ENCODE measurements at regions not wholly inside any gene's neighbourhood (a gene's known extent, or its start where the extent isn't known, plus 50 kb on each side); places are given as distances from the start of the nearest gene placed in this dataset.

- H3K4me3 ChIP-seq (ENCODE audit: low read depth, low read length) = no peak overlapping the region
Measured at GRCh38 chr16:72367851-72368250, 195.9 kb upstream of the PMFBP1 start.

DNA sequence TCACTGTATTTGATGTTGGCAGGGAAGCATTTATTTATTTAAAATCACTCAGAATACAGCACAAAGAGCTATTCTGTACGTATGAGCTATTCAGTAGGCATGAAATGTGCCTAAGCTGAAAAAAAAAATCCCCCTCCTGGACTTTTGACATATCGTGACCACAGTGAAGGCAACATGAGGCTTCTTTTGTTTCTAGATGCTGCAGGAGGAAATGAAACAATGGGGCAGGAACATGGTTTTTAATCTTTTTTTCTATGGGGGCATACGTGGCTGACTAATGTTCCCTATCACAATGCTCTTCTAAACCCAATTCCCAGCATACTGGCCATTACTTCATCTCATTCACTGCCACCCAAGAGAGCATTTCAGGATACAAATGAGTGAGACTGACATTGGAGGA is 191.0 kb upstream of the PMFBP1 start:
- H3K4me3 ChIP-seq (ENCODE audit: low read depth, low read length) = no peak overlapping the region

DNA sequence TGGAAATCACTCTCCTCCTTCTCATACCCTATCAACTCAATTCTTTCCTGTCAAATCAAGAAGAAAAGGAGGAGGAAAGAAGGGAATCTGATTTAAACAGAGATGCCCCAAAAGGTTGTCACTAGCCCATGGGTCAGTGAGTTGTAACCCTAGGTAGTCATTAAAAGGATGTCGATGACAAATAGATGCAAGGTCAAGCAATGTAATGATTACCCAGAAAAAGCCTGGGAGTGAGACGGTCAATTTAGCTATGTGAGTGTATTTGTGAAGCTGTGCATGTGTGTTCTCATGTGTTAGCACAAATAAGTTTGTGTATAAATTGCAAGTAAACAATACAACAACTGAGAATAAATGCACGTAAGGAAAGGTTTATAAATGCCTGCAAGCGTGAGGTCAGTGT is 190.5 kb upstream of the PMFBP1 start:
- no peak overlapping the region for H3K4me3 ChIP-seq (ENCODE audit: low read depth, low read length)

DNA sequence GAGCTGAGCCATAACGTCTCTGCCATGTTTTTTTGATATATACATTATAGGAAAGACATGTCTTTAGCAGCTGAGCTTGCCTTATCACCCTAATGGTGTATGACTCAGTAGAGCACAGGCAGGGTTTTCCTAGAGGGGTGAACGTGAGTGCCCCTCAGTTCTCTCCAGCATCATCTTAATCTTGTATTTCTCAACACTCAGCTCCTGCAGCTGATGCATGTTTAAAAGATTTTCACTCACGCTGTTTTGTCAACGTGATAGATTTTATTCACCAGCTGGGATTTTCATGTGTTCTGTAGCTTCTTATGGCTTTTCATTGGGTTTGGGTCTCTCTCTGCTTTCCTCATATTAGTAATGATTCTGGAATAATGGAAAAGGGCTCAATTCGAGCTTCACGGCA is 186.0 kb upstream of the PMFBP1 start:
- H3K4me3 ChIP-seq (ENCODE audit: low read depth, low read length) = no peak overlapping the region

GRCh38 chr16:72355561-72355960 is 183.6 kb upstream of the PMFBP1 start:
- no peak overlapping the region for H3K4me3 ChIP-seq (ENCODE audit: low read depth, low read length)

DNA sequence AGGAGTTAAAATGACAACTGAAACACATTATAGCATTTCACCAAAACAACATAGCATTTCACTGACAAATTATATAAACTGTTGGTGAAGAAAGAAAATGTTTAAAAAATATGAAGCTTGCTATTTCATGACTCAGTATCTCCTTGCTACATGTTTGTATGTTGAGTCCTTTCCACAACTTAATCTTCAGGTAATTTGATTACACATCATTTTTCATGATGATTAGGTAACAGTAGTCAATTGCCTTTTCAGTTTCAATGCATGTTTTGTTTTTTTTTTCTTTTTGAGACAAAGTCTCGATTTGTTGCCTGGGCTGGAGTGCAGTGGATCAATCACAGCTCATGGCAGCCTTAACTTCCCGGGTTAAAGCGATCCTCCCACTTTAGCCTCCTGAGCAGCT is 177.8 kb upstream of the PMFBP1 start:
- H3K4me3 ChIP-seq (ENCODE audit: low read depth, low read length) = no peak overlapping the region

DNA sequence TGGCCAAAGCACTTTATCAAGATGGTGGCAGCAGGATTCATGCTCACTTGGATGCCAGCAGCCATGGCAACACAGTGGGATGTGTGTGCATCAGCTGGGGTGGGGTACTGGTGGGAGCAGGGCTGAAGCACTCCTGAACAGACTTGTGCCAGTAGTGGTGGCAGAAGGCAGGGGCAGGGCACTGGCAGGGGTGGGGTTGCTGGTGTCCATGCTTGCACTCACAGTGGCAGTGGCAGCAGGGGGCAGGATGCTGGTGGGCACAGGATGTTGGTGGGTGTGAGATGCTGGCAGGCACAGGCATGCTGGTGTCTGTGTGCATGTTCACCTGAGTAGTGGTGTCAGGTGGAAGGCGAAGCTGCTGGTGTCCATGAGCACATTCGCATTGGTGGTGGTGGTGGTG is 161.0 kb upstream of the PMFBP1 start:
- H3K4me3 ChIP-seq (ENCODE audit: low read depth, low read length) = no peak overlapping the region

GRCh38 chr16:72324578-72324977 is 152.6 kb upstream of the PMFBP1 start:
- H3K4me3 ChIP-seq (ENCODE audit: low read depth, low read length) = no peak overlapping the region

GRCh38 chr16:72317446-72317845 is 145.5 kb upstream of the PMFBP1 start:
- no peak overlapping the region for H3K4me3 ChIP-seq (ENCODE audit: low read depth, low read length)

DNA sequence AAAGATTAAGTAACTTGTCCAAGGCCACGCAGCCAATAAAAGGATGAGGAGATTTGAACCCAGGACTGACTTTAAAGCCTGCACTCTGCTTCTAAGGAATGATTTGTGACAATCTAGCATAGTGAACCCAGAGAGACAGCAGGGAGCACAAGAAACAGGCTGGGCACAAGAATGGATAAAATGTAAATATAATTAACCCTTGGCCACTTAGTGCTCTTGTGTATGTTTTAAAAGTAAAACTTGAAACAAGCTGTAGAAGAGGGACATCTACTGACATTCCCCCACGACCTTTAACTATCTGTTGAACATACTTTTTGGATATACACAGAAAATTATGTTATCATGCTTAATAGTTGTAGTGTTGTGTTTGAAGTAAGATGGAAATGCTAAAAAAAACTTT is 141.9 kb upstream of the PMFBP1 start:
- H3K4me3 ChIP-seq (ENCODE audit: low read depth, low read length) = no peak overlapping the region

- H3K4me3 ChIP-seq (ENCODE audit: low read depth, low read length) = no peak overlapping the region
Measured at GRCh38 chr16:72312828-72313227, 140.9 kb upstream of the PMFBP1 start.

DNA sequence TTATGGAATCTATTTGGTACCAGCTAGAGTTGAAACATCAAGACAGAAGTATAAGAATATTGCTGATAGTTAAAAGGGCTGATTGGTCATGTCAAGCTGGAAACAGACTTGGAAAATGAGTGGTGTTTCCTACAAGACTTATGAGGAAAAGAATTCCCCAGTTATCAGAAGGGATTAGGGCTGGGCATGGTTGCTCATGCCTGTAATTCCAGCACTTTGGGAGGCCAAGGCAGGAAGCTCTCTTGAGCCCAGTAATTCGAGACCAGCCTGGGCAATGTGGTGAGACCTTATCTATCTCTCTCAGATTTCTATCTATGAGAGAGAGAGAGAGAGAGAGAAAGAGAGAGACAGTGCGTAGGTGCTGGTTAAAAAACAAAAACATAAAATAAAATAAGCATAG is 139.5 kb upstream of the PMFBP1 start:
- no peak overlapping the region for H3K4me3 ChIP-seq (ENCODE audit: low read depth, low read length)

DNA sequence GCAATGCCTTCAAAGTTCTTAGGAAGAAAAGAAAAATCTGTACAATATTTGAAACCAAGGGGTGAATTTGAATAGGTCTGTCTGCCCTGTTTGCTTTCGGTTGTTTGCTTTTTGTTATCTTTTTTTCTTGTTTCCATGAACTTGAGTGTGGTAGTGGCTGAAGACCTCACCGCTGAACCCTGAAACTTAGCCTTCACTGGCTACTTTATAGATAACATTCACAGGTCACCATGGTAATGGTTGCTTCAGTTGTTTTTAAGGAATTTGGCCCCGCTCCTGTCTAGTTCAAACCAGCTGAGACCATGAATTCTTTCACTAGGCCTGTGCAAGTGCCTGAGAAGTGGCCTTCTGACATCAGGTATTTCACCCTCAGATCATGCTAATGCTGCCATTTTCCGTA is 137.0 kb upstream of the PMFBP1 start:
- H3K4me3 ChIP-seq (ENCODE audit: low read depth, low read length) = no peak overlapping the region

DNA sequence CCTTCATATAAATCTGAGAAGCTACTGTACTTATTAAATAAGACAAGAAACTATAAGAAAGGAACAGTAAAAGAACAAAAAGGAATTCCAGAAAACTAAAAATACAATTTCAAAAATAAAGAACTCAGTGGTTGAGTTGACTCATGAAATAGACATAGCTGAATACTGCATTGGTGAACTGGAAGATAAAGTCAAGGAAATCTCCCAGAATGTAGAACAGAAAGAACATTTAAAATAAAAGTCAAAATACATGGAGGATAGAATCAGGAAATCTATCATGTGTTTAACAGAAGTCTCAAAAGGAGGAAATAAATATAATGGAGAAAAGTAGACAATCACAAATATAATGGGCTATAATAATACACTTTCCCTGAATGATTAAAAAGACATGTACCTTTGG is 136.4 kb upstream of the PMFBP1 start:
- H3K4me3 ChIP-seq (ENCODE audit: low read depth, low read length) = no peak overlapping the region

GRCh38 chr16:72302332-72302731 is 130.4 kb upstream of the PMFBP1 start:
- no peak overlapping the region for H3K4me3 ChIP-seq (ENCODE audit: low read depth, low read length)

GRCh38 chr16:72301523-72302236 is 129.7 kb upstream of the PMFBP1 start:
- H3K4me3 ChIP-seq (ENCODE audit: low read depth, low read length) = no peak overlapping the region

DNA sequence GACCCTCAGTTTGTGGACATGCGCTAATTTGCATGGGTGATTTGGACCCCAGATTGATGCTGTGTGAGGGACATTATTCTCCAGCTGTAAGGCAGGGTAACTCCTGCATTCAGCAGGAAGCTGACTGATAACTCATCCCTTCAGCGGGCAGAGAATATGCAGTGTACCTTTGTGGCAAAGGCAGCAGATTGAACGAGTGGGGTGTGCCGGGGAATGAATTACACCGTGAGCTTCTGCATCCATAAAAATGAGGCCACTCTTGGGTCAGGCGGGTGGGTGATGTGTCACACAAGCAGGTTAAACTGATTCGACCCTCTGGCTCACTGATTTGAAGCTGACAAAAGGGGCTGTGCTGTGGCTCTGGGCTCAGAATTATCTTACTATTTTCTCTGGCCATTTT is 128.9 kb upstream of the PMFBP1 start:
- H3K4me3 ChIP-seq (ENCODE audit: low read depth, low read length) = no peak overlapping the region

DNA sequence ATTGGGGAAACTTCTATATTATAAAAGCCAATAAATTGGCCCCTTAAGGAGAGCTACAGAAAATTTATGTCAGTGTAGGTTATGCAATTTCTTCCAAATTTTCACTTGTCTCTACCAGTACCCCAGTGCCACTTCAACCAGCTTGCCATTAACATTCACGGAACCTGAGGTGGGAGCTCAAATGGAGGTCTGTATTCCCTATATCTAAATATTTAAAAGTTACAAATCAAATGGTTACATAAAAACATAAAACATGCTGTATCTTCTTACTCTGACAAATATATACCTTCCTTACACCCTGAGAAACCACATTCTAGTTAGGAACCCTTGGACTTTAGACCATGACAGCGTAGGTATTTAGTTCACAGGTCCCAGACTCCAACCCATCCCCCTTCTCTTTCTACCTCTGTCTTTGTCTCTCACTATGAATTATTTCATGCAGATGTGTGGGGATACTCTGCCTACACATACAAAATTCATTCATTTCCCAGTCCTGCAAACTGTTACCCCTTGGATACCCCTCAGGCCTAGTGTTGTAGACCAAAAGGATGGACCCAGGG is 127.8 kb upstream of the PMFBP1 start:
- H3K4me3 ChIP-seq (ENCODE audit: low read depth, low read length) = no peak overlapping the region

DNA sequence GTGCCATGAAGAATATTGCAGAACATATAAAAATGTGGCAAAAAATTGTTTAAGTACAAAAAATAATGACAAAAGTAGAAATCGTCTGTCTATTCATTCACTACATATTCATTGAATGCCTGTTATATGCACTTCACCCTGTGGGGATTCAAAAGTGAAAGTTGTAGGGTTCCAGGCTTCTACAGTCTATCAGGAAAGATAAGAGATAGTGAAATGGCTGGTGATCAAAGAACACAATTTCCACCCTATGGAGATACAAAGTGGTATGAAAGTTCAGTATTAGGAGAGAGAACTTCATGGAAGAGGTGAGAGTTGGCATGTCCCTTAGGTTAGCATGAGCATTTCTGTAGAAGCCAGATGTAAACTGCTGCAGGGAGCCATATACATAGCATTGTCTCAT is 127.0 kb upstream of the PMFBP1 start:
- no peak overlapping the region for H3K4me3 ChIP-seq (ENCODE audit: low read depth, low read length)

GRCh38 chr16:72295914-72296313 is 124.0 kb upstream of the PMFBP1 start:
- H3K4me3 ChIP-seq (ENCODE audit: low read depth, low read length) = no peak overlapping the region

GRCh38 chr16:72291531-72291981 is 119.6 kb upstream of the PMFBP1 start:
- no peak overlapping the region for H3K4me3 ChIP-seq (ENCODE audit: low read depth, low read length)

- no peak overlapping the region for H3K4me3 ChIP-seq (ENCODE audit: low read depth, low read length)
Measured at GRCh38 chr16:72291121-72291520, 119.2 kb upstream of the PMFBP1 start.

DNA sequence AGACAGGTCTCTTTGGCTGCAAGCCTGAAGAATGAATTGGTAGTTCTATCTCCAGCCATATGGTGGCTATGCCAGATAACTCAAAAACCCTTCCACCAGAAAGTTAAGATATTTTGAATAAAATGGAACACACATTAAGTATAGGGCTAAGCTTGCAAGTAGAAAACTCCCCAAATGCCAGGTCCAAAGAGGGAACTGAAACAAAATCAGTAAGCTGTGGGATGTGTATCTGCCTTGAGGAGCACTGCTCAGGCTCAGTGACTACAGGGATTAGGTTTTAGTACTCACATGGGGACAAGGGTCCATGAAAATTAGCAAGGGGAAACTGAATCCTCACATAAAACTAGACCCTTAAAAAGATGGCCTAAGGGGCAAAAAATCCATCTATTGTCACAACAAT is 115.7 kb upstream of the PMFBP1 start:
- H3K4me3 ChIP-seq (ENCODE audit: low read depth, low read length) = no peak overlapping the region
